NCI-H1417 (cell line): ENCODE measurements at regions not wholly inside any gene's neighbourhood (a gene's known extent, or its start where the extent isn't known, plus 50 kb on each side); places are given as distances from the start of the nearest gene placed in this dataset.
"Not testable (repeated sequence)": the region's sequence is repeated elsewhere in the genome, so short reads cannot be mapped to it uniquely, and the experiment has no call there.

Experiments used
- DNase-seq, 3 experiments: peaks; one replicate each; lab custom pipeline; 2025; lab: John Stamatoyannopoulos, UW

DNA sequence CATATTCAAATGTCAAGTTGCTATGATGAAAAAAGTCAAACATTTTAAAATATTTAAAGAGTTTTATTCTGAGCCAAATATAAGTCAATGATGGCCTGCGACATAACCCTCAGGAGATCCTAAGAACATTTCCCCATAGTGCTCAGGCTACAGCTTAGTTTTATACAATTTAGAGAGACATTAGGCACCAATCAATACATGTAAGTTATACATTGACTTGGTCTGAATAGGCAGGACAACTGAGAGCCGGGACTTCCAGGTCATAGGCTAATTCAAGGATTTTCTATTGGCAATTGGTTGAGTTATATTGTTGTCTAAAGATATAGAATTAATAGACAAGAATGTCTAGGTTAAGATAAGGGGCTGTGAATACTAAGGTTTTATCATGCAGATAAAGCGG lies 64.5 kb downstream of the UGT2B28 start:
- DNase-seq: not testable (repeated sequence)

DNA sequence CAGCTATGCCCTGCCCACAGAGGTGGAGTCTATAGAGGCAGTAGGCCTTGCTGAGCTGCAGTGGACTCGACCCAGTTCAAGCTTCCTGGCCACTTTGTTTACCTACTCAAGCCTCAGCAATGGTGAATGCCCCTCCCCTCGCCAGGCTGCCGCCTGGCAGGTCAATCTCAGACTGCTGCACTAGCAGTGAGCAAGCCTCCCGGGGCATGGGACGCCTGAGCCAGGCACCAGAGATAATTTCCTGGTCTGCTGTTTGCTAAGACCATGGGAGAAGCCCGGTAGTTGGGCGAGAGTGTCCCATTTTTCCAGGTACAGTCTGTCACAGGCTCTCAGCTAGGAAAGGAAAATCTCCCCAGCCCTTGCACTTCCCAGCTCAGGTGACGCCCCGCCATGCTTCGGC lies 68.5 kb downstream of the UGT2B28 start:
- not testable (repeated sequence) for DNase-seq

DNA sequence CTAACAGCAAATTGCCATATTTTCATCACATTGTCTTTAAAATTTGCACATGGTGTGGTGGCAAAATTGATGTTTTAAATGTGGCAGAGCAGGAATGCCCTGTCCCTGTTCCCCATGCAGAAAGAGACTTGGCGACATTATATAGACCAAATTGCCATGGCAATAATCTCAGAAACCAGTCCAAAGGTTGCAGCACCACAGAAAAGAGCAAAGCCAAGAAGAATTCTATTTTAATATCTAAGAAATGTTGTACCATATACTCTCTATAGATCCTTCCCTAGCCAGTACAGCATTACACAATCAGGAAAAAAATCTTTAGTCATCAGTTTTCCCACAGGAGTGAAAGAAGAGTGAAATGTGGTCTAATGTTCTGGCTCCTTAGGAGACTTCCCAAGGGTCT lies 80.0 kb downstream of the UGT2B28 start:
- no peak for DNase-seq

DNA sequence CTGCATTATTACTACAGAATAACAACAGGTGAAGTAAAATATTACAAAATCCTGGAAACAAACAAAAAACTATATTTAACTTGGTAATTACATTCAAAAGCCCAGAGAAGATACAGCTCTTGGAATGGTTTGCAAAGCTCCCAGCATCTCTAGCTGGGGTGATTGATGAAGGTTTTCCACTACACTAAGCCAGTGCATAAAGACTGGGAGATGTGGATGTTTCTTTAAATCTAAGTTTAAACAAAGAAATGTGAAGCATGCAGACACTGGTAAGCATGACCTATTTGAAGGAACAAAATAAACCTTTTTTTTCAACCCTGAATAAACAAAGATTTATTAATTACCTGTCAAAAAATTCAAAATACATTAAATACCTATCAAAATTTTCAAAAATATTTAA lies 80.5 kb downstream of the UGT2B28 start:
- DNase-seq: not testable (repeated sequence)

DNA sequence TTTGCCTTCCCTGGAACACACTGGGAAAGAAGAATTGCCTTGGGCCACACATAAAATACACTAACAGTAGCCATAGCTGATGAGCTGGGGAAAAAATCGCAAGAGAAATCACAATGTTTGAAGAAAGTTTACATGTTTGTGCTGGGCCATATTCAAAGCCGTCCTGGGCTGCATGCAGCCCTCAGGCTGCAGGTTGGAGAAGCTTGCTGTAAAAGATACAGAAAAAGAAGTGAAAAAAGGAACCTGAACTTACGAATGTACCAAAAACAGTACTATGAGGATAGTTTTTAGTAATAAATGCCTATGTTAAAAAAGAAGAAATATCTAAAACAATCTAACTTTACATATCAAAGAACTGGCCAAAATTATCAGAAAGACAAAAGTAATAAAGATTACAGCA lies 82.1 kb downstream of the UGT2B28 start:
- no peak for DNase-seq

DNA sequence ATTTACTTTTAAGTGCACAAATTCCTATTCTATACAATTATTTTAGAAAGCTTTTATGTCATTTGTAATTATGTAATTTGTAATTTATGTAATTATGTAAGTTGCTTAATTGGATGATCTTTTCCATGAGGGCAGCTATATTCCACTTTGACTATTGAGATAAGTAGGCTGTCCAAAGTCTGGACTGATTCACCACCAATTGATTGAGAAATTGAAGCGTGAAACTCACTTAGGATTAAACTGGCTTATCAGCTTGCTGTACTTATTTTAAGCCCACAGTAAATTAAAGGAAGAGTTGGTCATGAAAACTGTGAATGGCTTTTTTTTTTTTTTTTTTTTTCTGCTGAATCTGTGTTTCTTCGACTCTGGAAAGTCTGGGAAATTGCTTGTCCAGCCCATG lies 87.4 kb downstream of the UGT2B28 start:
- DNase-seq: not testable (repeated sequence)

DNA sequence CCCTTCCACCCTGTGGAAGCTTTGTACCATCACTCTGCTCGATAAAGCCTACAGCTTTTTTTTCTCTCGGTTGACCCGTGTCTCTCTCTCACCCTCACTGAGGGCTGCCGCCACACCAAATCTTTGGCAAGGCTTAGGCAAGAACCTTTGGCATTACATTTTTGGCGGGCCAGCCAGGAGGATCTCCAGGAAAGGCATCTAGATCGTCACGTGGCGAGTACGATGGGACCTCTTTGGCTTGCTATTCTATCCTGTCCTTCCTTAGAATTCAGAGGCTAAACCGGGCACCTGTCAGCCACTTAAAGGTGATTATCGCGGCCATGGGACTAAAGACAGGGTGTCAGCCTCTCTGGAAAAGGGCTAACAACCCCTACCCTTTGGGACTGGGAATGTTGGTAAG lies 96.2 kb downstream of the UGT2B28 start:
- DNase-seq: no peak

DNA sequence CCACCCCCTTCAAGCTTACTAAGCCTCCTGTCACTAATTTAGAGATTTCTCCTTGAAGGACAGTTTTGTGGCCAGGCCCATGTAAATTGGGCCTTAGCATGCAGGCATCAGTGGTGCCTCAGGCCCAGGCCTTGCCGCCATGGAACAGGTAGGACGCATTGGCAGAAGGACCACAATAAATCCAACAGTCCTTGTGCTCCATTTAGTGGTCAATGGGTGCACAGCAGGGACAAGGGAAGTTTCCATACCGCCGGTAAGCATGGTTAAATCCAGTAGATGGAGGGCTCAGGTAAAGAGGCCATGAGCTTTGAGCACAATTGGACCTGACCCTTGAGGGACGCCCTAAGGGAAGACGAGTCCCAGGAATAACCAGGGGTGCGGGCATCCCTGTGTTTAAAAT lies 97.3 kb downstream of the UGT2B28 start:
- no peak for DNase-seq

DNA sequence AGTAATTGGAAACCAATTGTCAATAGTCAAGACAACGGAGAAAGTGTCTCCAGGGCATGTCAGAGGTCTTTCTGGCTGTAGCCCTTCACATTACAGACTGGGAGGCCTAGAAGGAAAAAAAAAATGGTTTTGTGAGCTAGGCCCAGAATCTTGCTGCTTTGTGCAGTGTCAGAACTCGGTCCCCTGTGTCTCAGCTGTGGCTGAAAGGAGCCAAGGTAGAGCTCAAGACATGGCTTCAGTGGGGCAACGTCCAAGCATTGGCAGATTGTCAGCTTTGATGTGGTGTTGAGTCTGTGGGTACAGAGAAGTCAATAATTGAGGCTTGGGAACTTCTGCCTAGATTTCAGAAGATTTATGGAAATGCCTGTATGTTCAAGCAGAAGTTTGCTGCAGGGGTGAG lies 103.0 kb downstream of the UGT2B28 start:
- DNase-seq: no peak

DNA sequence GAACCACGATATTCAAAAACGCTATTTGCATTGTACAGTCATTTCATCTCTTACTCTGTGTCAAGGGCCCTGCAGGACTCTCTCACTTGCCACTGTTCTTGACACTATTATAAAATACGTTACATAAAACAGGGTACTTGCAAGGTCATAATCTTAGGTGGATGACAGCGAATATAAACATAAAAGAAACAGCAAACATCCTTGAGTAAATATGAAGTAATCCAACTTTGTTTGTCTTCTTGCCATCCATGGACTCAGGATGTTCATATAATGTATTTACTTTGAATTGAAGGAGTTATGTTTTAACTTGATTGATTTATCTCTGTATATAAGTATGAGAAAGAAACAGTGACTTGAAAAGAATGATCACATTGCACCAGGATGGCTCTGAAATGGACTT lies 106.6 kb downstream of the UGT2B4 start:
- not testable (repeated sequence) for DNase-seq

DNA sequence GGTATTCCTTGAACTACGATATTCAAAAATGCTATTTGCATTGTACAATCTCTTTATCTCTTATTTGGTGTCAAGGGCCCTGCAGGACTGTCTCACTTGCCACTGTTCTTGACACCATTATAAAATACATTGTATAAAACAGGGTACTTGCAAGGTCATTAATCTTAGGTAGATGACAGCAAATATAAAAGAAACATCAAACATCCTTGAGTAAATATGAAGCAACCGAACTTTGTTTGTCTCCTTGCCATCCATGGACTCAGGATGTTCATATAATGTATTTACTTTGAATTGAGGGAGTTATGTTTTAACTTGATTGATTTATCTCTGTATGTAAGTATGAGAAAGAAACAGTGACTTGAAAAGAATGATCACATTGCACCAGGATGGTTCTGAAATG lies 87.3 kb downstream of the UGT2B4 start:
- peak in 1 of 3 experiments; percentile 23 for DNase-seq

DNA sequence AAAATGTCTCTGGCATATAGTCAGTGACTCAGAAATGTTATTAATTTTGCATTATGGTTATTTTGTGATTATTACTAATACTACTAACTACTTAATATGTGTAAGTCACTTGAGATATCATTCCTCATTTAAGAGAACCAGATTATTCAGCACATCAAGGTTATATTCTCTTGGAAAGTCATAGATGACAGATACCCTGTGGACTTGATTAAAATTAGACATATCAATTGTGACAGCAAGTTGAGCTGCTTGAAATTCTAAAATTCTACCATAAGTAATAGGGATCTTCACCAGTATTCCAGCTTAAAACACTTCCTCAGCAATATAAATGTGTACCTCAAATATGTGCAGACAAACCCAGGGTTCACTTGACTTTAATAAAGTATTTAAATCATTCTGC lies 83.7 kb downstream of the UGT2B4 start:
- not testable (repeated sequence) for DNase-seq

DNA sequence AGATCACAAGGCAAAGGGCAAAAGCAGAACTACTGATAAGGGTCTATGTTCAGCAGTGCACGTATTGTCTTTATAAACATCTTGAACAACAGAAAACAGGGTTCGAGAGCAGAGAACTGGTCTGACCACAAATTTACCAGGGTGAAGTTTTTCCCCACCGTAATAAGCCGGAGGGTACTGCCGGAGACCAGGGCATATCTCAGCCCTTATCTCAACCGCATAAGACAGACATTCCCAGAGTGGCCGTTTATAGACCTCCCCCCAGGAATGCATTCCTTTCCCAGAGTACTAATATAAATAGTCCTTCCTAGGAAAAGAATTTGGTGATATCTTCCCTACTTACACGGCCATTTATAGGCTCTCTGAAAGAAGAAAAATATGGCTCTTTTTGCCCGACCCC lies 71.0 kb downstream of the UGT2B4 start:
- DNase-seq: not testable (repeated sequence)
